HCT116 (cell line): ENCODE measurements at regions not wholly inside any gene's neighbourhood (a gene's known extent, or its start where the extent isn't known, plus 50 kb on each side); places are given as distances from the start of the nearest gene placed in this dataset.

Source experiments
- EZH2phosphoT487 ChIP-seq: fragments of 200-600 bp; IDR thresholded peaks from 2 replicates; pipeline ENCODE4 v1.6.1; 2018; ENCODE audit warnings: antibody characterized with exemption, borderline replicate concordance
- MAX ChIP-seq: IDR thresholded peaks from 2 replicates; pipeline ENCODE4 v1.6.1; 2012
- POLR2AphosphoS5 ChIP-seq: IDR thresholded peaks from 2 replicates; pipeline ENCODE4 v1.6.1; 2011; ENCODE audit warnings: mild to moderate bottlenecking, low read depth, low read length, moderate library complexity
- TF ChIP-seq, protein P1 (sequence below), 3 experiments: fragments of 200-600 bp in 1 of 3; sonication (generic) in 1 of 3; IDR thresholded peaks in 2 of 3; conservative IDR thresholded peaks in 1 of 3; 2 replicates each; pipeline ENCODE4 v1.5.1; 2012 to 2017; ENCODE audit warnings: low read depth in 2 of 3, low read length in 2 of 3, antibody characterized with exemption in 1 of 3, borderline replicate concordance in 1 of 3, control low read depth in 1 of 3, mild to moderate bottlenecking in 1 of 3, mixed read lengths in 1 of 3, mixed run types in 1 of 3, moderate library complexity in 1 of 3; ENCODE audit not compliant: insufficient read depth in 1 of 3

DNA sequence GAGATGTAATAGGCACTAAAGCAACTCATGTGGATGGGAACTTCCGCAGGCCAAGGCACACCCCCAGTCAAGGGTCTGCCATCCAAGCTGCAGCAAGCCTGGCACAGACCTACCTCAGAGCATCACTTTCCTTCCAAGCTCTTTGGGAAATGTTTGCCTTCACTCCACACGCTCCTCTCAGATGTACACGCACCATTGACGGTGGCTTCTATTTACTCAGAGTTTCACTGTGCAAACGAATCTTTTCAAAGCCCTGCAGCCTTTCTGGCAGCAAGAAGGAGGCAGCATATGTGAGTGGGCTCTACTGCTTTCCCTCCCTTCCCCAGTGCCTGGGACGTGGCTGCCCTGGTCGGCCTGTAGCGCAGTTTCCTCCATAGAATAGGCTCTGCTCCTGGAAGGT lies 60.9 kb upstream of the USP47 start:
- TF ChIP-seq POLR2AphosphoS5, result no peak
- TF ChIP-seq, protein P1, sequence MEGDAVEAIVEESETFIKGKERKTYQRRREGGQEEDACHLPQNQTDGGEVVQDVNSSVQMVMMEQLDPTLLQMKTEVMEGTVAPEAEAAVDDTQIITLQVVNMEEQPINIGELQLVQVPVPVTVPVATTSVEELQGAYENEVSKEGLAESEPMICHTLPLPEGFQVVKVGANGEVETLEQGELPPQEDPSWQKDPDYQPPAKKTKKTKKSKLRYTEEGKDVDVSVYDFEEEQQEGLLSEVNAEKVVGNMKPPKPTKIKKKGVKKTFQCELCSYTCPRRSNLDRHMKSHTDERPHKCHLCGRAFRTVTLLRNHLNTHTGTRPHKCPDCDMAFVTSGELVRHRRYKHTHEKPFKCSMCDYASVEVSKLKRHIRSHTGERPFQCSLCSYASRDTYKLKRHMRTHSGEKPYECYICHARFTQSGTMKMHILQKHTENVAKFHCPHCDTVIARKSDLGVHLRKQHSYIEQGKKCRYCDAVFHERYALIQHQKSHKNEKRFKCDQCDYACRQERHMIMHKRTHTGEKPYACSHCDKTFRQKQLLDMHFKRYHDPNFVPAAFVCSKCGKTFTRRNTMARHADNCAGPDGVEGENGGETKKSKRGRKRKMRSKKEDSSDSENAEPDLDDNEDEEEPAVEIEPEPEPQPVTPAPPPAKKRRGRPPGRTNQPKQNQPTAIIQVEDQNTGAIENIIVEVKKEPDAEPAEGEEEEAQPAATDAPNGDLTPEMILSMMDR (IDR thresholded peaks at IDR 0.05 in 2 of 3, conservative IDR thresholded peaks at IDR 0.05 in 1 of 3; ENCODE audit: borderline replicate concordance in 1 of 3, insufficient read depth in 1 of 3, low read depth in 2 of 3, low read length in 2 of 3), result no peak
- TF ChIP-seq MAX, result no peak
- no peak for TF ChIP-seq EZH2phosphoT487
